IPS-20b (cell line): ENCODE measurements at regions not wholly inside any gene's neighbourhood (a gene's known extent, or its start where the extent isn't known, plus 50 kb on each side); places are given as distances from the start of the nearest gene placed in this dataset.
"Not testable (repeated sequence)": the region's sequence is repeated elsewhere in the genome, so short reads cannot be mapped to it uniquely, and the experiment has no call there.

ENCODE experiments used
- H3K27ac ChIP-seq: one replicate; pipeline ENCODE4 v1.5.1; 2013; ENCODE audit warnings: low read length
- H3K27me3 ChIP-seq: 2 replicates; pipeline ENCODE4 v1.6.1; 2013; ENCODE audit warnings: mild to moderate bottlenecking, low read length, inconsistent platforms; ENCODE audit not compliant: insufficient read depth
- H3K36me3 ChIP-seq: 2 replicates; pipeline ENCODE4 v1.6.1; 2013; ENCODE audit warnings: low read depth, mild to moderate bottlenecking, inconsistent platforms, low read length, moderate library complexity; ENCODE audit not compliant: insufficient read depth
- H3K4me1 ChIP-seq: 2 replicates; pipeline ENCODE4 v1.6.1; 2013; ENCODE audit warnings: mild to moderate bottlenecking, control low read depth, inconsistent platforms, low read length, moderate library complexity; ENCODE audit not compliant: insufficient read depth
- H3K4me3 ChIP-seq: 2 replicates; pipeline ENCODE4 v1.5.1; 2013; ENCODE audit warnings: mild to moderate bottlenecking, low read length, inconsistent platforms
- H3K9ac ChIP-seq: 2 replicates; pipeline ENCODE4 v1.6.1; 2013; ENCODE audit warnings: low read depth, mild to moderate bottlenecking, inconsistent platforms, low read length, moderate library complexity
- H3K9me3 ChIP-seq: 2 replicates; pipeline ENCODE4 v1.6.1; 2013; ENCODE audit warnings: mild to moderate bottlenecking, low read depth, low read length, inconsistent platforms; ENCODE audit not compliant: insufficient read depth

- peaks cover 12% of the 10 kb centered on the region for H3K9me3 ChIP-seq
- no peak overlapping the region for H3K9ac ChIP-seq
- H3K27me3 ChIP-seq: no peaks in the 10 kb centered on the region
- peak overlapping the region; percentile 27; the same call in 1 of the 2 replicates for H3K4me3 ChIP-seq
- no peak overlapping the region for H3K27ac ChIP-seq
- H3K4me1 ChIP-seq: peaks cover 10% of the 10 kb centered on the region; the same call in 1 of the 2 replicates
- H3K36me3 ChIP-seq: no peaks in the 10 kb centered on the region
Measured at GRCh38 chr10:2798336-2799022, 268.9 kb upstream of the PFKP start.

DNA sequence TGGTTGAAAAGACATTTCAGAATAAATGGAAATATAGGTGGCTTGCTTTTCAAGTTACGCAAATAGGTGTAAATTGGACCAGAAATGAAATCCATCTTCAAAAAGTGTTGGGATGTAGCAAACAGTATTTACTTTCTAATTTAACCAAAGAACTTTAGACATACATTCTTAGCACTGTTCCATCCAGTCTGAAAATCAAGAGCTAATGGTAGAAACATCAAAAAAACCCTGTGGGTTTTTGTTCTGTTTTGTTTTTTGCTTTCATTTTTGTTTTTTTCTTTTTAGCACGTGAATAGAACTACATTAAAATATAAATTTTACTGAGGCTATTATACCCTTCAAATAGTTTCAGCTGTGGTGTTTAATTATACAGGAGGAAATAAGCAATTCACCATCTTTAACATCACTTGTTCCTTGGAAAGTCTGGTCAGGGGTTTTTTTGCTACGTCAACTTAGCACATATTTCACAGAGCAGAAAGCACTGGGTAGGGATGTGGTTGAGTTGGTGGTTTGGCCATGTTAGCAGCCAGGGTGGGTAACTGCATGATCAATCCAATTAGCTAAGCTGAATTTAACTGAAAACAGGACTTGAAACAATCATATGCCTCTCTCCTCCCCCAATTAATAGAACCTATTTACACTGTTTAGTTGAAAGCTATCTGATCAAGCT lies 275.4 kb upstream of the PFKP start:
- H3K4me3 ChIP-seq: no peak overlapping the region
- H3K9me3 ChIP-seq: peaks cover 12% of the 10 kb centered on the region
- H3K4me1 ChIP-seq: no peaks in the 10 kb centered on the region
- H3K27ac ChIP-seq: no peak overlapping the region
- no peaks in the 10 kb centered on the region for H3K27me3 ChIP-seq
- no peaks in the 10 kb centered on the region for H3K36me3 ChIP-seq
- no peak overlapping the region for H3K9ac ChIP-seq

- Histone ChIP-seq H3K36me3 (no peaks in the 10 kb centered on the region), H3K9ac (no peak overlapping the region), H3K4me3 (no peak overlapping the region), H3K27ac (no peak overlapping the region), H3K4me1 (no peaks in the 10 kb centered on the region), H3K9me3 (peaks cover 10% of the 10 kb centered on the region), H3K27me3 (no peaks in the 10 kb centered on the region)
Measured at GRCh38 chr10:2790396-2791188, 276.8 kb upstream of the PFKP start.

DNA sequence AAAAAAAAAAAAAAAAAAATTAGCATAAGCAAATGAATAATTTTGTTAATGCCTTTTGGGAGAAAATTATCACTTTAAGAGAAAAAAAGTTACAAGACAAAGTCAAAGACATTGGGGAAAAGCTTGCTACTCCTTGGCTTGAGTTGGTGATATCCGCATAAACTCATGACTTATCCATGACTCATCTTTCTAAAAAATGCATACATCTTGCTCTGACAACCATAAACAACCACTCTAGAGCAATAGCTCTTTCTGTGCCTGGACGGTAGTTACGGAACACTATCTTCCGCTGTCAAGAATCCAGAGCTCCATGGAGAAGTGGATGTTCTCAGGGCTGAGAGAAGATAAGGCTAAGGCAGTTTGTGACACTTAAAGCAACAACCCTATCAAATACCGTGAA lies 281.1 kb upstream of the PFKP start:
- Histone ChIP-seq H3K4me1 (no peaks in the 10 kb centered on the region), H3K27me3 (no peaks in the 10 kb centered on the region), H3K27ac (no peak overlapping the region), H3K4me3 (no peak overlapping the region), H3K9me3 (no peaks in the 10 kb centered on the region), H3K36me3 (no peaks in the 10 kb centered on the region), H3K9ac (no peak overlapping the region)

DNA sequence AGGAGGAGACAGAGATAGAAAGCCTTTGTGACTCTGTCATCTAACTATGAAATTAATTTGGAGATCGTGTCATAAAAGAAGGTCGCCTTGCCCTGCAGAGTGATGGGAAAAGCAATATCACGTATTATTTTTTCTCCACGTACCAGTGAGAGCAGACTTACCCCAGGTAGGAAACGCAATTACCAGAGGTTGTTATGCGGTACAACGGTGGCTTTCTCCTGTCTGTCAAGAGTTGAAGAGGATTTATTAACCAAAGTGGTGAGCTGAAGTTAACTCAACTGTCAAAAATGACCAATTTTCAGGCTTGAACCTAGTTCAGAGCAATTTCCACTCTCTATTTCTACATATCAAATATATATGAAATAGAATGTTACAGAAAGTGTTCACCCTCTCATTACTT lies 282.6 kb upstream of the PFKP start:
- Histone ChIP-seq H3K27ac (no peak overlapping the region), H3K4me3 (no peak overlapping the region), H3K27me3 (no peaks in the 10 kb centered on the region), H3K9ac (no peak overlapping the region), H3K36me3 (no peaks in the 10 kb centered on the region), H3K4me1 (no peaks in the 10 kb centered on the region), H3K9me3 (no peaks in the 10 kb centered on the region)

DNA sequence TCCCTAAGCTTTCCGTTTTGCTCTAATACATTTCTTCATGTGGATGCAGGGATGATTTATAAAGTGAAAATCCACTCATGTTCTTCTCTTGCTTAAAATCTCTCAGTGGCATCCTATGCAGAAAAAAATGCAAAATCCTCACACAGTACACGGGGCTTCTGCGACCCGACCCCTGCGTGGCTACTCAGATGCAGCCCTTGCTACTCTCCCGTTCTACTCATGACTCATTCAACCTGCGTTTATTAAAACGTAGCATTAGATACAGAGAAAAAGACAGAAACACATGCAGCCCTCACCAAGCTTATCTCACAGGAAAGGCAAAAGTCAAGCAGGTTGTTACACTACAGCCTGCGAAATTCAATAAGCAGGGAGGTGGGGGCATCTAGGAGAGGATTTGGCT lies 284.4 kb upstream of the PFKP start:
- H3K9ac ChIP-seq: no peak overlapping the region
- no peaks in the 10 kb centered on the region for H3K4me1 ChIP-seq
- no peak overlapping the region for H3K27ac ChIP-seq
- no peak overlapping the region for H3K4me3 ChIP-seq
- no peaks in the 10 kb centered on the region for H3K27me3 ChIP-seq
- H3K9me3 ChIP-seq: no peaks in the 10 kb centered on the region
- H3K36me3 ChIP-seq: no peaks in the 10 kb centered on the region

GRCh38 chr10:2782265-2782664 lies 285.1 kb upstream of the PFKP start:
- Histone ChIP-seq H3K27me3 (no peaks in the 10 kb centered on the region), H3K9me3 (no peaks in the 10 kb centered on the region), H3K4me3 (no peak overlapping the region), H3K36me3 (no peaks in the 10 kb centered on the region), H3K27ac (no peak overlapping the region), H3K9ac (no peak overlapping the region), H3K4me1 (no peaks in the 10 kb centered on the region)

DNA sequence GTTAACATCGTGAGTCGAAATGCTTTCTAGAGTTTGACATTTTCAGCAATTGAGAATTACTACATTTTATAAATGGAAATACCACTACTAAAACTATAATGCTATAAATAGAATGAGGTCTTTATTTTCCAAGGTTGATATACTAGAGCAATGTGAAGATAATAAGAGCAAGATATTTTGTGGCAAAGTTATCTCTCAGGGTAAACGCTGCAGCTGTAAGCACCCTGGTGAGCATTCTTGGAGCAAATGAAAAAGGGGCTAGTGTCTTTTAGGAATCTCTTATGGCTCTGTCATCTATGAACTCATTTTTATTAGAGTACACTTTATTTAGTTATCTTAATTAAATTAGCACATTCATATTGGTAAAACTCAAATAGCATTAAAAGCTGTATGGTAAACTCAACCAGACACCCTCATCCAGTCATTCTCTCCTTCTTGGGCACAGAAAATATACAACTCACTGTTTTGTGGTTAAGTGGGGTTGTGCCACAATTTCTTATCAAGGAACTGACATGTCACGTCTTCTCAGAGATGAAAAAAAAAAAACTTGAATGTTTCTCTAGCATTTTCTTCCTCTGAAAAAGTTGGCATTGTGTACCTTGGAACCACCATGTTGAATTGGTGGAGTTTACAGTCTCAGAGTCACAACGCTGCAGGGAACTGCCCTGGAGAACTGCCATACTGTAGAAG lies 289.5 kb upstream of the PFKP start:
- H3K4me1 ChIP-seq: no peaks in the 10 kb centered on the region
- no peak overlapping the region for H3K9ac ChIP-seq
- H3K27me3 ChIP-seq: no peaks in the 10 kb centered on the region; the same call in 1 of the 2 replicates
- no peak overlapping the region for H3K4me3 ChIP-seq
- H3K36me3 ChIP-seq: no peaks in the 10 kb centered on the region
- H3K27ac ChIP-seq: no peak overlapping the region
- H3K9me3 ChIP-seq: no peaks in the 10 kb centered on the region

- Histone ChIP-seq H3K27ac (no peak overlapping the region), H3K9ac (no peak overlapping the region), H3K36me3 (no peaks in the 10 kb centered on the region), H3K4me3 (no peak overlapping the region), H3K4me1 (no peaks in the 10 kb centered on the region), H3K27me3 (no peaks in the 10 kb centered on the region; the same call in 1 of the 2 replicates), H3K9me3 (no peaks in the 10 kb centered on the region)
Measured at GRCh38 chr10:2772816-2773631, 294.3 kb upstream of the PFKP start.

DNA sequence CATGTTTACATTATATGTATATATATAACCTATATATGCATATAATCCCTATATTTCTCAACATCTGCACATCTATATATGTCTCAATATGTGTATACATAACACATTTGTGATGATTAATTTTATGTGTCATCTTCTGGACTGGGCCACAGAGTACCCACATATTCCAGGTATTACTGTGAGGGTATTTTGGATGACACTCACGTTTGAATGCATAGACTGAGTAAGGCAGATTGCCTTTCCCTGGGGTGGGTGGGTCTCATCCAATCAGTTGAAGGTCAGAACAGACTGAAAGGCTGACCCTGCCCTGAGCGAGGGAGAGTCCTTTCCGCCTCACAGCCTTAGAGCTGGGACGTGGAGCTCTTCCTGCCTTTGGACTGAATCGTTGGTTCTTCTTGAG lies 295.2 kb upstream of the PFKP start:
- Histone ChIP-seq H3K4me1 (no peaks in the 10 kb centered on the region), H3K36me3 (no peaks in the 10 kb centered on the region)

DNA sequence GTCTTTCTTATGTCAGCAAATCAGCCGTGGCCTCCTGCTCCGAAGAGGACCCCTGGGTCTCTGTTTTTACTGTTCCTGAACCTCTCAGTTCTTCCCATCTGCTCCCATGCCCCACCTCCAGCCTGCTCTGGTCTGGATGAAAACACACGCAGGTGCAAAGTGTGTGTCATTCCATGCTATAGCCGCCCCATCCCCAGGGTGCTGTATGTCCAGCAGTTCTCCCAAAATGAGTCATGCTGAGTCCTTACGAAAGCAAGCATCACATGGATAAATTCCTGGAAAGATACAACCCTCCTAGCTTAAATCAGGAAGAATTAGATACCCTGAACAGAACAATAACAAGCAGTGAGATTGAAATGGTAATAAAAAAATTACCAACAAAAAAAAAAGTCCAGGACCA lies 300.1 kb upstream of the PFKP start:
- not testable (repeated sequence) for H3K4me1 ChIP-seq, H3K36me3 ChIP-seq, H3K4me3 ChIP-seq, H3K27ac ChIP-seq, H3K9me3 ChIP-seq, H3K9ac ChIP-seq, H3K27me3 ChIP-seq

More for the DNA sequence above, 295.2 kb upstream of the PFKP start:
- Histone ChIP-seq H3K27me3 (no peaks in the 10 kb centered on the region; the same call in 1 of the 2 replicates), H3K4me3 (no peak overlapping the region), H3K27ac (no peak overlapping the region), H3K9me3 (no peaks in the 10 kb centered on the region), H3K9ac (no peak overlapping the region)
